CD4-positive, alpha-beta T cell (primary cell): ENCODE measurements at regions not wholly inside any gene's neighbourhood (a gene's known extent, or its start where the extent isn't known, plus 50 kb on each side); places are given as distances from the start of the nearest gene placed in this dataset.
"Not testable (repeated sequence)": the region's sequence is repeated elsewhere in the genome, so short reads cannot be mapped to it uniquely, and the experiment has no call there.

ENCODE experiments used
- ATAC-seq: fragments of 200-7000 bp; cut with Tn5 transposase; one replicate; pipeline ENCODE4 v1.10.0; 2022; ENCODE audit warnings: mild to moderate bottlenecking; ENCODE audit not compliant: poor library complexity
- CTCF ChIA-PET: fragments of 350-600 bp; sonication (Branson Sonifier 250); formaldehyde crosslinking; loops from one replicate; lab custom pipeline; 2021; ENCODE audit warnings: antibody characterized with exemption, inconsistent platforms; lab: Charles Lee
- POLR2A ChIA-PET: fragments of 350-600 bp; sonication (Branson Sonifier 250); formaldehyde crosslinking; loops from one replicate; lab custom pipeline; 2021; ENCODE audit warnings: antibody characterized with exemption, inconsistent platforms; lab: Charles Lee
- DNase-seq, 14 experiments: peaks; one replicate each; pipeline ENCODE4 v3.0.0-alpha.2; 2013 to 2020; ENCODE audit warnings: mixed read lengths in 2 of 14
- H3K27ac ChIP-seq, 2 donors: one replicate each; pipeline versions ENCODE4 v1.5.1 to v1.7.0; 2013; ENCODE audit warnings: low read length in 2 of 2, low read depth in 1 of 2, mild to moderate bottlenecking in 1 of 2
- H3K27me3 ChIP-seq, 2 experiments: 1 replicate in 1 of 2; 2 replicates in 1 of 2; pipeline versions ENCODE4 v1.6.1 to v1.7.0; 2013; ENCODE audit warnings: low read length in 2 of 2, control low read depth in 1 of 2, mild to moderate bottlenecking in 1 of 2, moderate library complexity in 1 of 2; ENCODE audit not compliant: insufficient read depth in 2 of 2, control insufficient read depth in 1 of 2
- H3K36me3 ChIP-seq: one replicate; pipeline ENCODE4 v1.6.1; 2013; ENCODE audit warnings: low read length, control low read depth; ENCODE audit not compliant: insufficient read depth
- H3K4me1 ChIP-seq: one replicate; pipeline ENCODE4 v1.6.1; 2013; ENCODE audit warnings: low read length, control low read depth; ENCODE audit not compliant: insufficient read depth
- H3K4me3 ChIP-seq: one replicate; pipeline ENCODE4 v1.5.1; 2013; ENCODE audit warnings: mild to moderate bottlenecking, low read length, moderate library complexity
- H3K9me3 ChIP-seq, 2 experiments: 1 replicate in 1 of 2; 2 replicates in 1 of 2; pipeline versions ENCODE4 v1.6.1 to v1.7.0; 2013; ENCODE audit warnings: low read length in 2 of 2, mild to moderate bottlenecking in 2 of 2, control low read depth in 1 of 2, moderate library complexity in 1 of 2; ENCODE audit not compliant: control insufficient read depth in 1 of 2, insufficient read depth in 1 of 2
- H3K27ac Mint-ChIP-seq: one replicate; pipeline ENCODE4 v1.8.0; 2020; ENCODE audit warnings: mixed read lengths
- H3K27me3 Mint-ChIP-seq: one replicate; pipeline ENCODE4 v1.8.0; 2021; ENCODE audit warnings: mixed read lengths
- H3K36me3 Mint-ChIP-seq: one replicate; pipeline ENCODE4 v1.8.0; 2021; ENCODE audit warnings: low read depth, mixed read lengths
- H3K4me1 Mint-ChIP-seq: one replicate; pipeline ENCODE4 v1.8.0; 2021; ENCODE audit warnings: low read depth, mixed read lengths
- H3K4me3 Mint-ChIP-seq: one replicate; pipeline ENCODE4 v1.8.0; 2020; ENCODE audit warnings: mild to moderate bottlenecking, mixed read lengths
- H3K9me3 Mint-ChIP-seq: one replicate; pipeline ENCODE4 v1.8.0; 2020; ENCODE audit warnings: mixed read lengths
- intact Hi-C, 2 experiments: fragments of 100-400 bp; cut with DNase I in 1 of 2; cut with micrococcal nuclease in 1 of 2; formaldehyde crosslinking; loops; one replicate each; pipeline versions ENCODE4 v1.15.1 to v1.9.0; 2023 to 2025; cut with DNase I, micrococcal nuclease
- TF ChIP-seq, protein P1 (sequence below): fragments of 200-600 bp; IDR thresholded peaks from one replicate; pipeline ENCODE4 v1.8.0; 2022; ENCODE audit warnings: antibody characterized with exemption, mild to moderate bottlenecking

DNA sequence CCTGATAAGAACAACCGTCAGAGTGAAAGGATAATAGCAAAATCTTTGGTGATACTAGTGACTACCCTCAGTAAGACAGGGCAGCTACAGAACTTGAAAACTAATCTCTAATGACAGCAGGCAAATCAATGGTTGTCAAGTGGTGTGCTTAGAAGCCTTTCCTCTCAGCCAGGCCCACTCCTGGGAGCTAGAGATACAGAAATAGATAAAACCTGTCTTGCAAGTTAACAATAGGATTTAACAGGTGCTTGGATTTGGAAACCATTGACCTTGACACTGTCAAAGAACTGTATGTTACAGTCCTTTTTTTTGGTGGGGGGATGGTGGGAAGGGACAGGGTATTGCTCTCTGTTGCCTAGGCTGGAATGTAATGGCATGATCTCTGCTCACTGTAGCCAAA, 118.6 kb downstream of the BASP1 start:
- Histone ChIP-seq H3K27me3 (no peaks in the 10 kb centered on the region), H3K9me3 (peaks cover 0 to 16% of the 10 kb centered on the region in 2 experiments), H3K27ac (no peak overlapping the region), H3K4me1 (no peaks in the 10 kb centered on the region), H3K4me3 (no peak overlapping the region), H3K36me3 (no peaks in the 10 kb centered on the region)
- POLR2A ChIA-PET, result no interaction called here
- DNase-seq (no peak), ATAC-seq (no peak)
- CTCF ChIA-PET, result no interaction called here
- H3K9me3 Mint-ChIP-seq, result peaks cover 13% of the 10 kb centered on the region
- no peak overlapping the region for H3K27ac Mint-ChIP-seq
- H3K27me3 Mint-ChIP-seq, result no peaks in the 10 kb centered on the region
- TF ChIP-seq, protein P1, sequence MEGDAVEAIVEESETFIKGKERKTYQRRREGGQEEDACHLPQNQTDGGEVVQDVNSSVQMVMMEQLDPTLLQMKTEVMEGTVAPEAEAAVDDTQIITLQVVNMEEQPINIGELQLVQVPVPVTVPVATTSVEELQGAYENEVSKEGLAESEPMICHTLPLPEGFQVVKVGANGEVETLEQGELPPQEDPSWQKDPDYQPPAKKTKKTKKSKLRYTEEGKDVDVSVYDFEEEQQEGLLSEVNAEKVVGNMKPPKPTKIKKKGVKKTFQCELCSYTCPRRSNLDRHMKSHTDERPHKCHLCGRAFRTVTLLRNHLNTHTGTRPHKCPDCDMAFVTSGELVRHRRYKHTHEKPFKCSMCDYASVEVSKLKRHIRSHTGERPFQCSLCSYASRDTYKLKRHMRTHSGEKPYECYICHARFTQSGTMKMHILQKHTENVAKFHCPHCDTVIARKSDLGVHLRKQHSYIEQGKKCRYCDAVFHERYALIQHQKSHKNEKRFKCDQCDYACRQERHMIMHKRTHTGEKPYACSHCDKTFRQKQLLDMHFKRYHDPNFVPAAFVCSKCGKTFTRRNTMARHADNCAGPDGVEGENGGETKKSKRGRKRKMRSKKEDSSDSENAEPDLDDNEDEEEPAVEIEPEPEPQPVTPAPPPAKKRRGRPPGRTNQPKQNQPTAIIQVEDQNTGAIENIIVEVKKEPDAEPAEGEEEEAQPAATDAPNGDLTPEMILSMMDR, result no peak
- intact Hi-C loops, result no loop called here
- H3K4me1 Mint-ChIP-seq, result no peaks in the 10 kb centered on the region
- no peaks in the 10 kb centered on the region for H3K36me3 Mint-ChIP-seq
- H3K4me3 Mint-ChIP-seq, result no peak overlapping the region

DNA sequence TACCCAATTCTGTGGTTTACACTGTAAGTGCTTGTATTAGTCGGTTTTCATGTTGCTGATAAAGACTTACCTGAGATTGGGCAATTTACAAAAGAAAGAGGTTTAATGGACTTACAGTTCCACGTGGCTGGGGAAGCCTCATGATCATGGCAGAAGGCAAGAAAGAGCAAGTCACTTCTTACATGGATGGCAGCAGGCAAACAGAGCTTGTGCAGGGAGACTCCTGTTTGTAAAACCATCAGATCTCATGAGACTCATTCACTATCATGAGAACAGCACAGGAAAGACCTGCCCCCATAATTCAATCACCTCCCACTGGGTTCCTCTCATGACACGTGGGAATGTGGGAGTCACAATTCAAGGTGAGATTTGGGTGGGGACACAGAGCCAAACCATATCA, 119.3 kb downstream of the BASP1 start:
- H3K4me1 ChIP-seq, H3K27ac Mint-ChIP-seq, H3K36me3 Mint-ChIP-seq, H3K4me3 ChIP-seq, H3K27me3 Mint-ChIP-seq, intact Hi-C loops, H3K27ac ChIP-seq, H3K4me3 Mint-ChIP-seq, H3K4me1 Mint-ChIP-seq, POLR2A ChIA-PET, H3K36me3 ChIP-seq, DNase-seq, H3K27me3 ChIP-seq, CTCF ChIA-PET, ATAC-seq: not testable (repeated sequence)
- peaks cover 0 to 15% of the 10 kb centered on the region in 2 experiments for H3K9me3 ChIP-seq
- H3K9me3 Mint-ChIP-seq, result peaks cover 13% of the 10 kb centered on the region

DNA sequence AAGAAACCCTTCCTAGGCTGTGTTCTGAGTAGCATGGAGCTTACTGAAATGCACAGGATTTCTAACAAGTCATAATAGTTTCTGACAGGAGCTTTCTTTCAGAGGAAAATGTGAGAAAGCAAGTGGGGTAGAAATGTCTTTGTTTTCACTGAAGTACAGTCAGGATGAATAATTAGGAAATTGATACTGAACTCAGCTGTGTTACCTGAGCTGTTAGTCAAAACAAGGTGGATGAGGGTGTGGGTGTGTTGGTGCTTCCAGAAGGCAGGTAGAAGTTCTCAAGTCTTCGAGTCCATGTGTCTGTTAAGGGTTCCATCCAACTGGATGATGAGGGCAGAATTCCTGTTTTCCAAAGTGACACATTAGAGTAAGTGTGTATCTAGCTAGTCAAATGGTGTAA, 122.4 kb downstream of the BASP1 start:
- intact Hi-C loops, result no loop called here
- Histone ChIP-seq H3K4me3 (no peak overlapping the region), H3K9me3 (peaks cover 0 to 15% of the 10 kb centered on the region in 2 experiments), H3K4me1 (no peaks in the 10 kb centered on the region), H3K36me3 (no peaks in the 10 kb centered on the region), H3K27ac (no peak overlapping the region), H3K27me3 (no peaks in the 10 kb centered on the region)
- ChIA-PET POLR2A (no interaction called here), CTCF (no interaction called here)
- DNase-seq (no peak), ATAC-seq (no peak)
- TF ChIP-seq, protein P1, result no peak
- Mint-ChIP-seq H3K36me3 (no peaks in the 10 kb centered on the region), H3K9me3 (peaks cover 9% of the 10 kb centered on the region), H3K4me3 (no peak overlapping the region), H3K4me1 (no peaks in the 10 kb centered on the region), H3K27me3 (no peaks in the 10 kb centered on the region), H3K27ac (no peak overlapping the region)

DNA sequence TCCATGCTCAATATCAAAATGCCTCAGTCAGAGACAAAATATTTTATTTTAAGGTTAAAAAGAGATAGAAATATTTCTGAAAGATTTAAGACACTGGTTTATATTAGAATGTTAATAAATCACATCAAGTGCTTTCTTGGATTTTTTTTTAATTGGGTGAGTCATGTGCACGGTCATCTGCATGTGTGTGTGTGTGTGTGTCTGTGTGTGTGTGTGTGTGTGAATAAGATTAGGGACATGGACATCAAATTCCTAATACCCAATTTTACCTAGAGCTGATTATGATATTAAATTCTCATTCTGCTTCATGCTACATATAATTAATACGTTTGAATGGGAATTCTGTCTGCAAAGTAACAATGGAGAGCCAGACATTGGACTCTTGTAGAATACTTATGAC, 122.9 kb downstream of the BASP1 start:
- POLR2A ChIA-PET, result no interaction called here
- ATAC-seq, result no peak

More for the DNA sequence above, 122.9 kb downstream of the BASP1 start:
- no peak overlapping the region for H3K4me3 Mint-ChIP-seq
- TF ChIP-seq, protein P1, result no peak
- H3K4me1 Mint-ChIP-seq, result no peaks in the 10 kb centered on the region
- Histone ChIP-seq H3K4me1 (no peaks in the 10 kb centered on the region), H3K27me3 (no peaks in the 10 kb centered on the region), H3K4me3 (no peak overlapping the region), H3K27ac (no peak overlapping the region), H3K36me3 (no peaks in the 10 kb centered on the region), H3K9me3 (peaks cover 0 to 15% of the 10 kb centered on the region in 2 experiments)
- H3K27ac Mint-ChIP-seq, result no peak overlapping the region
- H3K9me3 Mint-ChIP-seq, result peaks cover 9% of the 10 kb centered on the region
- H3K27me3 Mint-ChIP-seq, result no peaks in the 10 kb centered on the region
- DNase-seq, result no peak
- H3K36me3 Mint-ChIP-seq, result no peaks in the 10 kb centered on the region
- intact Hi-C loops, result no loop called here
- CTCF ChIA-PET, result no interaction called here
